ENCODE measurements at regions not wholly inside any gene's neighbourhood (a gene's known extent, or its start where the extent isn't known, plus 50 kb on each side); places are given as distances from the start of the nearest gene placed in this dataset.

GRCh38 chr20:10780901-10781300, 107.1 kb upstream of the JAG1 start:
- no peak for TF ChIP-seq FOXJ3 (CRISPR knock-in tag; IDR thresholded peaks at IDR 0.05)
- TF ChIP-seq MEF2A (IDR thresholded peaks at IDR 0.05; ENCODE audit: borderline replicate concordance, low read depth), result no peak
- no peak for TF ChIP-seq FOXM1 (IDR thresholded peaks at IDR 0.05; ENCODE audit: low read depth)
- no peak for TF ChIP-seq TCF12 (IDR thresholded peaks at IDR 0.05)
- TF ChIP-seq, protein P1, sequence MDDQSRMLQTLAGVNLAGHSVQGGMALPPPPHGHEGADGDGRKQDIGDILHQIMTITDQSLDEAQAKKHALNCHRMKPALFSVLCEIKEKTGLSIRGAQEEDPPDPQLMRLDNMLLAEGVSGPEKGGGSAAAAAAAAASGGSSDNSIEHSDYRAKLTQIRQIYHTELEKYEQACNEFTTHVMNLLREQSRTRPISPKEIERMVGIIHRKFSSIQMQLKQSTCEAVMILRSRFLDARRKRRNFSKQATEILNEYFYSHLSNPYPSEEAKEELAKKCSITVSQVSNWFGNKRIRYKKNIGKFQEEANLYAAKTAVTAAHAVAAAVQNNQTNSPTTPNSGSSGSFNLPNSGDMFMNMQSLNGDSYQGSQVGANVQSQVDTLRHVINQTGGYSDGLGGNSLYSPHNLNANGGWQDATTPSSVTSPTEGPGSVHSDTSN (IDR thresholded peaks at IDR 0.05), result no peak
- TF ChIP-seq, protein P2, sequence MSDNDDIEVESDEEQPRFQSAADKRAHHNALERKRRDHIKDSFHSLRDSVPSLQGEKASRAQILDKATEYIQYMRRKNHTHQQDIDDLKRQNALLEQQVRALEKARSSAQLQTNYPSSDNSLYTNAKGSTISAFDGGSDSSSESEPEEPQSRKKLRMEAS (IDR thresholded peaks at IDR 0.05; ENCODE audit: low read depth), result no peak
- TF ChIP-seq YY1 (IDR thresholded peaks at IDR 0.05; ENCODE audit: low read depth), result no peak
- TF ChIP-seq SMC3 (IDR thresholded peaks at IDR 0.05; ENCODE audit: low read depth, low read length), result no peak
- TF ChIP-seq GABPA (IDR thresholded peaks at IDR 0.05; ENCODE audit: low read depth), result no peak
- no peak for TF ChIP-seq RXRA (IDR thresholded peaks at IDR 0.05; ENCODE audit: borderline replicate concordance, low read depth)
- TF ChIP-seq EP300 (IDR thresholded peaks at IDR 0.05; ENCODE audit: borderline replicate concordance in 1 of 2, low read depth in 1 of 2, low read length in 1 of 2), result no peak
- no peak for TF ChIP-seq JUND (IDR thresholded peaks at IDR 0.05)
- no peak for TF ChIP-seq RAD21 (IDR thresholded peaks at IDR 0.05; ENCODE audit: low read length)
- TF ChIP-seq SIN3A (IDR thresholded peaks at IDR 0.05; ENCODE audit: borderline replicate concordance, low read depth, low read length), result no peak
- TF ChIP-seq RFX5 (IDR thresholded peaks at IDR 0.05; ENCODE audit: low read length), result no peak
- TF ChIP-seq TAF1 (IDR thresholded peaks at IDR 0.05; ENCODE audit: borderline replicate concordance, low read depth, low read length), result no peak
- TF ChIP-seq FOSL2 (IDR thresholded peaks at IDR 0.05; ENCODE audit: borderline replicate concordance, low read depth), result no peak
- TF ChIP-seq NRF1 (IDR thresholded peaks at IDR 0.05; ENCODE audit: low read depth, low read length), result no peak
- TF ChIP-seq GATA2 (CRISPR knock-in tag; IDR thresholded peaks at IDR 0.05), result no peak
- TF ChIP-seq NFIC (IDR thresholded peaks at IDR 0.05; ENCODE audit: borderline replicate concordance), result no peak
- H3K27ac ChIP-seq (ENCODE audit: low read depth in 2 of 2, low read length in 1 of 2), result no peak overlapping the region
- no peaks in the 10 kb centered on the region; a peak in 1 of 4 replicates for H3K4me1 ChIP-seq (ENCODE audit: control insufficient read depth in 1 of 2, insufficient read depth in 2 of 2, low read depth in 1 of 2, low read length in 1 of 2)
- no peaks in the 10 kb centered on the region for H3K9me2 ChIP-seq
- no peak overlapping the region for H2AFZ ChIP-seq (ENCODE audit: low read depth)
- H3K79me2 ChIP-seq (ENCODE audit: insufficient read depth), result no peaks in the 10 kb centered on the region
- no peaks in the 10 kb centered on the region for H4K20me1 ChIP-seq (ENCODE audit: insufficient read depth)
- no peak overlapping the region for H3K9ac ChIP-seq
- H3K9me3 ChIP-seq, result no peaks in the 10 kb centered on the region
- no peak overlapping the region for H3K4me3 ChIP-seq (ENCODE audit: low read depth in 2 of 2, low read length in 1 of 2)
- no peak for DNase-seq
- H3K27me3 ChIP-seq (ENCODE audit: insufficient read depth), result no peaks in the 10 kb centered on the region
- POLR2A ChIA-PET, result no interaction called here
- no peaks in the 10 kb centered on the region for H3F3A ChIP-seq (replicated peaks; ENCODE audit: insufficient read depth)
- H3K36me3 ChIP-seq (replicated peaks in 1 of 2; ENCODE audit: control insufficient read depth in 1 of 2, insufficient read depth in 2 of 2, low read length in 1 of 2), result no peaks in the 10 kb centered on the region
- CTCF ChIA-PET, result no interaction called here
- no peak overlapping the region for H3K4me2 ChIP-seq
- WGBS (ENCODE audit: low lambda C conversion rate), result 71% methylated on average over 9 of the region's 9 CpGs

- TF ChIP-seq, protein P3, sequence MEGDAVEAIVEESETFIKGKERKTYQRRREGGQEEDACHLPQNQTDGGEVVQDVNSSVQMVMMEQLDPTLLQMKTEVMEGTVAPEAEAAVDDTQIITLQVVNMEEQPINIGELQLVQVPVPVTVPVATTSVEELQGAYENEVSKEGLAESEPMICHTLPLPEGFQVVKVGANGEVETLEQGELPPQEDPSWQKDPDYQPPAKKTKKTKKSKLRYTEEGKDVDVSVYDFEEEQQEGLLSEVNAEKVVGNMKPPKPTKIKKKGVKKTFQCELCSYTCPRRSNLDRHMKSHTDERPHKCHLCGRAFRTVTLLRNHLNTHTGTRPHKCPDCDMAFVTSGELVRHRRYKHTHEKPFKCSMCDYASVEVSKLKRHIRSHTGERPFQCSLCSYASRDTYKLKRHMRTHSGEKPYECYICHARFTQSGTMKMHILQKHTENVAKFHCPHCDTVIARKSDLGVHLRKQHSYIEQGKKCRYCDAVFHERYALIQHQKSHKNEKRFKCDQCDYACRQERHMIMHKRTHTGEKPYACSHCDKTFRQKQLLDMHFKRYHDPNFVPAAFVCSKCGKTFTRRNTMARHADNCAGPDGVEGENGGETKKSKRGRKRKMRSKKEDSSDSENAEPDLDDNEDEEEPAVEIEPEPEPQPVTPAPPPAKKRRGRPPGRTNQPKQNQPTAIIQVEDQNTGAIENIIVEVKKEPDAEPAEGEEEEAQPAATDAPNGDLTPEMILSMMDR (IDR thresholded peaks at IDR 0.05), result no peak
- TF ChIP-seq MXI1 (IDR thresholded peaks at IDR 0.05; ENCODE audit: low read depth, low read length), result no peak
- TF ChIP-seq GATA2 (CRISPR knock-in tag; IDR thresholded peaks at IDR 0.05), result no peak
- no peak for TF ChIP-seq ELF1 (IDR thresholded peaks at IDR 0.05)
- no peak for TF ChIP-seq TEAD4 (IDR thresholded peaks at IDR 0.05; ENCODE audit: borderline replicate concordance, insufficient read depth)
- TF ChIP-seq, protein P2 (IDR thresholded peaks at IDR 0.05; ENCODE audit: low read depth), result no peak
- TF ChIP-seq, protein P4, sequence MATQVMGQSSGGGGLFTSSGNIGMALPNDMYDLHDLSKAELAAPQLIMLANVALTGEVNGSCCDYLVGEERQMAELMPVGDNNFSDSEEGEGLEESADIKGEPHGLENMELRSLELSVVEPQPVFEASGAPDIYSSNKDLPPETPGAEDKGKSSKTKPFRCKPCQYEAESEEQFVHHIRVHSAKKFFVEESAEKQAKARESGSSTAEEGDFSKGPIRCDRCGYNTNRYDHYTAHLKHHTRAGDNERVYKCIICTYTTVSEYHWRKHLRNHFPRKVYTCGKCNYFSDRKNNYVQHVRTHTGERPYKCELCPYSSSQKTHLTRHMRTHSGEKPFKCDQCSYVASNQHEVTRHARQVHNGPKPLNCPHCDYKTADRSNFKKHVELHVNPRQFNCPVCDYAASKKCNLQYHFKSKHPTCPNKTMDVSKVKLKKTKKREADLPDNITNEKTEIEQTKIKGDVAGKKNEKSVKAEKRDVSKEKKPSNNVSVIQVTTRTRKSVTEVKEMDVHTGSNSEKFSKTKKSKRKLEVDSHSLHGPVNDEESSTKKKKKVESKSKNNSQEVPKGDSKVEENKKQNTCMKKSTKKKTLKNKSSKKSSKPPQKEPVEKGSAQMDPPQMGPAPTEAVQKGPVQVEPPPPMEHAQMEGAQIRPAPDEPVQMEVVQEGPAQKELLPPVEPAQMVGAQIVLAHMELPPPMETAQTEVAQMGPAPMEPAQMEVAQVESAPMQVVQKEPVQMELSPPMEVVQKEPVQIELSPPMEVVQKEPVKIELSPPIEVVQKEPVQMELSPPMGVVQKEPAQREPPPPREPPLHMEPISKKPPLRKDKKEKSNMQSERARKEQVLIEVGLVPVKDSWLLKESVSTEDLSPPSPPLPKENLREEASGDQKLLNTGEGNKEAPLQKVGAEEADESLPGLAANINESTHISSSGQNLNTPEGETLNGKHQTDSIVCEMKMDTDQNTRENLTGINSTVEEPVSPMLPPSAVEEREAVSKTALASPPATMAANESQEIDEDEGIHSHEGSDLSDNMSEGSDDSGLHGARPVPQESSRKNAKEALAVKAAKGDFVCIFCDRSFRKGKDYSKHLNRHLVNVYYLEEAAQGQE (IDR thresholded peaks at IDR 0.05; ENCODE audit: low read depth, low read length), result no peak
- TF ChIP-seq TAF1 (IDR thresholded peaks at IDR 0.05; ENCODE audit: borderline replicate concordance, low read depth, low read length), result no peak
- H3K9me3 ChIP-seq, result no peaks in the 10 kb centered on the region
- no peaks in the 10 kb centered on the region for H3K27me3 ChIP-seq (ENCODE audit: insufficient read depth)
- no peak overlapping the region for H3K9ac ChIP-seq
- H3K79me2 ChIP-seq (ENCODE audit: insufficient read depth), result no peaks in the 10 kb centered on the region
- H3F3A ChIP-seq (replicated peaks; ENCODE audit: insufficient read depth), result no peaks in the 10 kb centered on the region
- no peaks in the 10 kb centered on the region for H3K9me2 ChIP-seq
- CTCF ChIA-PET, result no interaction called here
- H2AFZ ChIP-seq (ENCODE audit: low read depth), result no peak overlapping the region
- H3K36me3 ChIP-seq (replicated peaks in 1 of 2; ENCODE audit: control insufficient read depth in 1 of 2, insufficient read depth in 2 of 2, low read length in 1 of 2), result no peaks in the 10 kb centered on the region
- H3K4me2 ChIP-seq, result no peak overlapping the region
- POLR2A ChIA-PET, result no interaction called here
- no peak overlapping the region for H3K4me3 ChIP-seq (ENCODE audit: low read depth in 2 of 2, low read length in 1 of 2)
- H3K27ac ChIP-seq (ENCODE audit: low read depth in 2 of 2, low read length in 1 of 2), result no peak overlapping the region
- no peak for DNase-seq
- no peaks in the 10 kb centered on the region for H4K20me1 ChIP-seq (ENCODE audit: insufficient read depth)
- no peaks in the 10 kb centered on the region; a peak in 1 of 4 replicates for H3K4me1 ChIP-seq (ENCODE audit: control insufficient read depth in 1 of 2, insufficient read depth in 2 of 2, low read depth in 1 of 2, low read length in 1 of 2)
- 83% methylated on average over 1 of the region's 3 CpGs for WGBS (ENCODE audit: low lambda C conversion rate)
These were observed 107.7 kb upstream of the JAG1 start for GRCh38 chr20:10781526-10781925.
